ENCODE measurements at regions not wholly inside any gene's neighbourhood (a gene's known extent, or its start where the extent isn't known, plus 50 kb on each side); places are given as distances from the start of the nearest gene placed in this dataset.

- no peak for DNase-seq
- no peak for ATAC-seq
These were observed 52.7 kb upstream of the TNRC6C start for GRCh38 chr17:77905766-77906165.

- ATAC-seq = no peak
These were observed 52.1 kb upstream of the TNRC6C start for GRCh38 chr17:77906377-77906871.

DNA sequence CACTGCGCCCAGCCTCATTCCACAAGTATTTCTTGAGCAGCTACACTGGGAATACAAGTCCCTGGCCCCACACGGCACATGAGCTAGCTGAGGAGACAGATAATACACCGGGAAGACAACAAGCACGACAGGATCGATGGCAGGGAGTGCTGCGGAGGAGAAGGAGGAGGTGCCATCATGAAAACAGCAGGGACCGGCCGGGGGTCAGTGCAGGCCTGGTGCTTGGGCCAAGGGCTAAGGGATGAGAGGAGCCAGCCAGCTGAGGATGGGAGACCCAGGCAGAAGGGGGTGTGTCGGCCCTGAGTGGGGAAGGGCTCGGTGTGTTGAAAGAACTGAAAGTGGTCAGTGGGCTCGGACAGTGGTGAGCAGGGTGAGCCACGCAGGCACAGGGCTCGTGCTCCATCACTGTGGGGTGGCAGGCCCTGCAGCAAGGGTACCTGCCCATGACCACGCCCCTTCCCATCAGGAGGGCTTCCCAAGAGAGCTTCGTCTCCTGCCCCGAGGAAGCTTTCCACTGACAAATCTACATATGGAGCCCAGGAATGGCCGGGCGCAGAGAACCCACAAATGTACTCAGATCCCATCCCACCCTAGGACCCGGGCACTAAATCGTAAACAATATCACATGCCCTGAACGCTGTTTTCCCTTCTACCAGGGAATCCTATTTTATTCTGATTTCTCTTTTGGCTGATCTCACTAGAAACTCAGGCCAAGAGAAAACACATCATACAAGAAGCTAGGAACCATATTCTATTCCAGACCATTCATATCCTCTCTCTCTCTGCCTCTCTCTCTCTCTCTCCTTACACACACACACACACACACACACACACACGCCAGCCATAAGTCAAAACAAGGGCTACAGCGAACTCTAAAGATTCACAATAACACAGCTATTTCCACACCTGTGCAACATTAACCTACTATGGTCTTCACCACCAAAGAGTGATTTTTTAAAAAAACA lies 50.7 kb upstream of the TNRC6C start:
- no peak for DNase-seq
- ATAC-seq = no peak

More at GRCh38 chr17:77906377-77906871, 52.1 kb upstream of the TNRC6C start:
- DNase-seq = no peak

DNA sequence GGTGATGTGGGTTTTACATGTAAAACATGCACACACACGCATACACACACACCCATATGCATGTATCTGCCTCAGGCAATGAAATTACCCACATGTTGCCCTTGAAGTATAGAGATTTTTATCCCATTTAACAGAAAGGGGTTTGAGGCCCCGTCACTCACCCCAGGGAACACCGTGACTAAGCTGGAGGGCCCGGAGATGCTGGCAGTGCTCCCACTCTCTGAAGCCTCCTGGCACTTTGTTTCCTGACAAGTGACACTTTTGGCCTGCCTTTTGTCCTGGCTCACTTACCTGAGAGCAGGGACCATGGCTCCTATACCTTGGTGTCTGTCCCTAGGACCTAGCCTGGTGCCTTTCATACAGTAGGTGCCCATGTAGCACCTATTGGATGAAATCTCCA lies 50.0 kb upstream of the TNRC6C start:
- no peak for ATAC-seq
- DNase-seq = no peak

Measured in stimulated activated naive CD8-positive, alpha-beta T cell treated with anti-CD3 and anti-CD28 coated beads, Interleukin-15, Interleukin-2, amounts not matched to agents 100 U/mL and 50 U/mL, for 24 hours (primary cell).